CD14-positive monocyte (primary cell): ENCODE measurements at regions not wholly inside any gene's neighbourhood (a gene's known extent, or its start where the extent isn't known, plus 50 kb on each side); places are given as distances from the start of the nearest gene placed in this dataset.

Experiments used
- DNase-seq, 3 donors: peaks; one replicate each; pipeline ENCODE4 v3.0.0-alpha.2; 2011 to 2022
- H2AFZ ChIP-seq: 2 replicates; pipeline ENCODE4 v1.6.0; 2012; ENCODE audit warnings: mild to moderate bottlenecking, low read depth, low read length, inconsistent platforms; ENCODE audit not compliant: insufficient read depth, poor library complexity, severe bottlenecking
- H3K27ac ChIP-seq, 2 donors: 1 replicate in 1 of 2; 2 replicates in 1 of 2; pipeline ENCODE4 v1.5.1; 2012 to 2013; ENCODE audit warnings: low read length in 2 of 2, control low read depth in 1 of 2, inconsistent platforms in 1 of 2, low read depth in 1 of 2, mild to moderate bottlenecking in 1 of 2
- H3K27me3 ChIP-seq, 2 donors: one replicate each; pipeline versions ENCODE4 v1.6.0 to v1.6.1; 2011 to 2013; ENCODE audit warnings: low read length in 2 of 2; ENCODE audit not compliant: control insufficient read depth in 2 of 2, insufficient read depth in 2 of 2
- H3K36me3 ChIP-seq, 2 donors: replicated peaks in 1 of 2; 1 replicate in 1 of 2; 2 replicates in 1 of 2; pipeline versions ENCODE4 v1.5.1 to v1.6.1; 2012 to 2013; ENCODE audit warnings: low read length in 2 of 2, control low read depth in 1 of 2, inconsistent platforms in 1 of 2, mild to moderate bottlenecking in 1 of 2; ENCODE audit not compliant: insufficient read depth in 2 of 2, control insufficient read depth in 1 of 2
- H3K4me1 ChIP-seq, 2 donors: 1 replicate in 1 of 2; 2 replicates in 1 of 2; pipeline versions ENCODE4 v1.5.1 to v1.6.1; 2012 to 2013; ENCODE audit warnings: low read length in 2 of 2, control low read depth in 1 of 2, inconsistent platforms in 1 of 2, mild to moderate bottlenecking in 1 of 2, moderate library complexity in 1 of 2; ENCODE audit not compliant: insufficient read depth in 2 of 2, control insufficient read depth in 1 of 2
- H3K4me2 ChIP-seq: replicated peaks from 2 replicates; pipeline ENCODE3; 2012; ENCODE audit warnings: low read length, moderate library complexity, mild to moderate bottlenecking; ENCODE audit not compliant: poor library complexity, severe bottlenecking; ENCODE audit errors: extremely low read depth
- H3K4me3 ChIP-seq, 3 experiments: fragments of 200-600 bp in 1 of 3; sonication (generic) in 1 of 3; replicated peaks in 1 of 3; 1 replicate in 2 of 3; 2 replicates in 1 of 3; pipeline ENCODE4 v1.5.1; 2011 to 2013; ENCODE audit warnings: low read length in 3 of 3, mild to moderate bottlenecking in 3 of 3, control low read depth in 2 of 3, low read depth in 2 of 3, inconsistent platforms in 1 of 3, moderate library complexity in 1 of 3
- H3K79me2 ChIP-seq: 2 replicates; pipeline ENCODE4 v1.6.0; 2012; ENCODE audit warnings: mild to moderate bottlenecking, control low read depth, inconsistent platforms, low read length, moderate library complexity; ENCODE audit not compliant: insufficient read depth
- H3K9ac ChIP-seq: 2 replicates; pipeline ENCODE4 v1.6.0; 2017; ENCODE audit warnings: low read length, mild to moderate bottlenecking; ENCODE audit not compliant: insufficient read depth, poor library complexity, severe bottlenecking
- H3K9me3 ChIP-seq, 2 donors: replicated peaks in 1 of 2; 1 replicate in 1 of 2; 2 replicates in 1 of 2; pipeline versions ENCODE4 v1.5.1 to v1.6.1; 2012 to 2013; ENCODE audit warnings: low read length in 2 of 2, control low read depth in 1 of 2; ENCODE audit not compliant: control insufficient read depth in 1 of 2, insufficient read depth in 1 of 2
- H4K20me1 ChIP-seq: 2 replicates; pipeline ENCODE4 v1.6.0; 2012; ENCODE audit warnings: mild to moderate bottlenecking, low read length, control low read depth, moderate library complexity; ENCODE audit not compliant: insufficient read depth
- H3K27ac Mint-ChIP-seq, 7 donors: one replicate each; pipeline ENCODE4 v1.8.0; 2020; ENCODE audit warnings: mild to moderate bottlenecking in 7 of 7, mixed read lengths in 7 of 7, moderate library complexity in 6 of 7, inconsistent platforms in 2 of 7
- H3K27me3 Mint-ChIP-seq, 3 donors: one replicate each; pipeline ENCODE4 v1.8.0; 2021 to 2022; ENCODE audit warnings: low read depth in 3 of 3, mild to moderate bottlenecking in 3 of 3, mixed read lengths in 3 of 3, moderate library complexity in 3 of 3, inconsistent platforms in 1 of 3
- H3K36me3 Mint-ChIP-seq, 2 donors: one replicate each; pipeline ENCODE4 v1.8.0; 2020; ENCODE audit warnings: mixed read lengths in 2 of 2, inconsistent platforms in 1 of 2, mild to moderate bottlenecking in 1 of 2
- H3K4me1 Mint-ChIP-seq: one replicate; pipeline ENCODE4 v1.8.0; 2020; ENCODE audit warnings: mild to moderate bottlenecking, mixed read lengths
- H3K4me3 Mint-ChIP-seq, 2 donors: one replicate each; pipeline ENCODE4 v1.8.0; 2020; ENCODE audit warnings: mild to moderate bottlenecking in 2 of 2, mixed read lengths in 2 of 2, moderate library complexity in 1 of 2
- H3K9me3 Mint-ChIP-seq, 7 donors: one replicate each; pipeline ENCODE4 v1.8.0; 2020 to 2022; ENCODE audit warnings: mixed read lengths in 7 of 7, mild to moderate bottlenecking in 6 of 7, moderate library complexity in 6 of 7, inconsistent platforms in 2 of 7
- WGBS: methylation state at CpG from one replicate; pipeline ENCODE4 v1.1.5; 2013; ENCODE audit warnings: missing lambda C conversion rate; ENCODE audit not compliant: insufficient coverage; 5-methylcytosine and 5-hydroxymethylcytosine counted together
- intact Hi-C, 2 donors: fragments of 100-400 bp; cut with micrococcal nuclease; formaldehyde crosslinking; loops; one replicate each; pipeline versions ENCODE4 v1.15.0 to v1.15.1; 2023
- TF ChIP-seq, protein P1 (sequence below): fragments of 200-600 bp; IDR thresholded peaks from one replicate; pipeline ENCODE4 v1.8.0; 2022; ENCODE audit warnings: antibody characterized with exemption, mild to moderate bottlenecking

DNA sequence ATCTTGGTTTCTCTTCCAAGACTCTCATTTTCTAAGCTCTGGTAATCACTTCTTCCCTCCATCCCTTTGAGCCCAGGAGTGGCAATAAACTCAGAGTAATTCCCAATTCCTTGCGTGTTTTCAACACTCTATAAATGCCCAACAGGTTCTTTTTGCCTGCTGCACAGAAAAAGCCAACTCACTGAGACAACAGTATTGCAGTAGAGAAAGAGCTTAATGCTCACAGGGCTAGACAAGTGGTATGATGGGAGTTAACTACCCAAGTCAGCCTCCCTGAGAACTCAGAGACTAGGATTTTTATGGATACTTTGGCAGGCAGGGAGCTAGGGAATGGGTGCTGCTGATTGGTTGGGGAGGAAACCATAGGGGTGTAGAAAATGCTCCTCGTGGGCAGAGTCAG is 103.4 kb downstream of the MTNR1A start:
- no peaks in the 10 kb centered on the region for H3K36me3 ChIP-seq
- Mint-ChIP-seq H3K4me3 (no peak overlapping the region), H3K27me3 (no peaks in the 10 kb centered on the region), H3K36me3 (no peaks in the 10 kb centered on the region), H3K27ac (no peak overlapping the region), H3K4me1 (no peaks in the 10 kb centered on the region), H3K9me3 (peaks cover 20 to 43% (median 30%) of the 10 kb centered on the region in 7 donors)
- no peak overlapping the region for H3K4me3 ChIP-seq
- H3K27ac ChIP-seq, result no peak overlapping the region
- intact Hi-C loops, result no loop called here
- no peak overlapping the region for H2AFZ ChIP-seq
- H3K9me3 ChIP-seq, result peaks cover 32 to 41% of the 10 kb centered on the region in 2 donors
- H3K4me2 ChIP-seq, result no peak overlapping the region
- no peaks in the 10 kb centered on the region for H3K79me2 ChIP-seq
- DNase-seq, result no peak
- no CpG with 5 or more reads among the region's 2 CpGs for WGBS
- no peaks in the 10 kb centered on the region for H4K20me1 ChIP-seq
- TF ChIP-seq, protein P1, sequence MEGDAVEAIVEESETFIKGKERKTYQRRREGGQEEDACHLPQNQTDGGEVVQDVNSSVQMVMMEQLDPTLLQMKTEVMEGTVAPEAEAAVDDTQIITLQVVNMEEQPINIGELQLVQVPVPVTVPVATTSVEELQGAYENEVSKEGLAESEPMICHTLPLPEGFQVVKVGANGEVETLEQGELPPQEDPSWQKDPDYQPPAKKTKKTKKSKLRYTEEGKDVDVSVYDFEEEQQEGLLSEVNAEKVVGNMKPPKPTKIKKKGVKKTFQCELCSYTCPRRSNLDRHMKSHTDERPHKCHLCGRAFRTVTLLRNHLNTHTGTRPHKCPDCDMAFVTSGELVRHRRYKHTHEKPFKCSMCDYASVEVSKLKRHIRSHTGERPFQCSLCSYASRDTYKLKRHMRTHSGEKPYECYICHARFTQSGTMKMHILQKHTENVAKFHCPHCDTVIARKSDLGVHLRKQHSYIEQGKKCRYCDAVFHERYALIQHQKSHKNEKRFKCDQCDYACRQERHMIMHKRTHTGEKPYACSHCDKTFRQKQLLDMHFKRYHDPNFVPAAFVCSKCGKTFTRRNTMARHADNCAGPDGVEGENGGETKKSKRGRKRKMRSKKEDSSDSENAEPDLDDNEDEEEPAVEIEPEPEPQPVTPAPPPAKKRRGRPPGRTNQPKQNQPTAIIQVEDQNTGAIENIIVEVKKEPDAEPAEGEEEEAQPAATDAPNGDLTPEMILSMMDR, result no peak
- no peaks in the 10 kb centered on the region for H3K4me1 ChIP-seq
- H3K9ac ChIP-seq, result no peak overlapping the region
- no peaks in the 10 kb centered on the region for H3K27me3 ChIP-seq

- Histone ChIP-seq H3K4me1 (no peaks in the 10 kb centered on the region), H3K27ac (no peak overlapping the region), H3K79me2 (no peaks in the 10 kb centered on the region), H4K20me1 (no peaks in the 10 kb centered on the region), H3K4me3 (no peak overlapping the region), H3K9me3 (peaks cover 32 to 41% of the 10 kb centered on the region in 2 donors), H3K4me2 (no peak overlapping the region), H3K9ac (no peak overlapping the region), H2AFZ (no peak overlapping the region), H3K27me3 (no peaks in the 10 kb centered on the region), H3K36me3 (no peaks in the 10 kb centered on the region)
- H3K4me3 Mint-ChIP-seq, result no peak overlapping the region
- H3K27ac Mint-ChIP-seq, result no peak overlapping the region
- no peak for DNase-seq
- H3K4me1 Mint-ChIP-seq, result no peaks in the 10 kb centered on the region
- peaks cover 20 to 43% (median 30%) of the 10 kb centered on the region in 7 donors for H3K9me3 Mint-ChIP-seq
- H3K36me3 Mint-ChIP-seq, result no peaks in the 10 kb centered on the region
- intact Hi-C loops, result no loop called here
- no peaks in the 10 kb centered on the region for H3K27me3 Mint-ChIP-seq
- TF ChIP-seq, protein P1, result no peak
- WGBS, result 76% methylated on average over 6 of the region's 8 CpGs
Measured at GRCh38 chr4:186449954-186450353, 105.4 kb downstream of the MTNR1A start.
